ENCODE measurements at regions not wholly inside any gene's neighbourhood (a gene's known extent, or its start where the extent isn't known, plus 50 kb on each side); places are given as distances from the start of the nearest gene placed in this dataset.

- TF ChIP-seq, protein P1, sequence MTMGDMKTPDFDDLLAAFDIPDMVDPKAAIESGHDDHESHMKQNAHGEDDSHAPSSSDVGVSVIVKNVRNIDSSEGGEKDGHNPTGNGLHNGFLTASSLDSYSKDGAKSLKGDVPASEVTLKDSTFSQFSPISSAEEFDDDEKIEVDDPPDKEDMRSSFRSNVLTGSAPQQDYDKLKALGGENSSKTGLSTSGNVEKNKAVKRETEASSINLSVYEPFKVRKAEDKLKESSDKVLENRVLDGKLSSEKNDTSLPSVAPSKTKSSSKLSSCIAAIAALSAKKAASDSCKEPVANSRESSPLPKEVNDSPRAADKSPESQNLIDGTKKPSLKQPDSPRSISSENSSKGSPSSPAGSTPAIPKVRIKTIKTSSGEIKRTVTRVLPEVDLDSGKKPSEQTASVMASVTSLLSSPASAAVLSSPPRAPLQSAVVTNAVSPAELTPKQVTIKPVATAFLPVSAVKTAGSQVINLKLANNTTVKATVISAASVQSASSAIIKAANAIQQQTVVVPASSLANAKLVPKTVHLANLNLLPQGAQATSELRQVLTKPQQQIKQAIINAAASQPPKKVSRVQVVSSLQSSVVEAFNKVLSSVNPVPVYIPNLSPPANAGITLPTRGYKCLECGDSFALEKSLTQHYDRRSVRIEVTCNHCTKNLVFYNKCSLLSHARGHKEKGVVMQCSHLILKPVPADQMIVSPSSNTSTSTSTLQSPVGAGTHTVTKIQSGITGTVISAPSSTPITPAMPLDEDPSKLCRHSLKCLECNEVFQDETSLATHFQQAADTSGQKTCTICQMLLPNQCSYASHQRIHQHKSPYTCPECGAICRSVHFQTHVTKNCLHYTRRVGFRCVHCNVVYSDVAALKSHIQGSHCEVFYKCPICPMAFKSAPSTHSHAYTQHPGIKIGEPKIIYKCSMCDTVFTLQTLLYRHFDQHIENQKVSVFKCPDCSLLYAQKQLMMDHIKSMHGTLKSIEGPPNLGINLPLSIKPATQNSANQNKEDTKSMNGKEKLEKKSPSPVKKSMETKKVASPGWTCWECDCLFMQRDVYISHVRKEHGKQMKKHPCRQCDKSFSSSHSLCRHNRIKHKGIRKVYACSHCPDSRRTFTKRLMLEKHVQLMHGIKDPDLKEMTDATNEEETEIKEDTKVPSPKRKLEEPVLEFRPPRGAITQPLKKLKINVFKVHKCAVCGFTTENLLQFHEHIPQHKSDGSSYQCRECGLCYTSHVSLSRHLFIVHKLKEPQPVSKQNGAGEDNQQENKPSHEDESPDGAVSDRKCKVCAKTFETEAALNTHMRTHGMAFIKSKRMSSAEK (CRISPR knock-in tag; IDR thresholded peaks at IDR 0.05; ENCODE audit: borderline replicate concordance) = no peak
- no peak for TF ChIP-seq SOX15 (CRISPR knock-in tag; IDR thresholded peaks at IDR 0.05)
These were observed 182.9 kb upstream of the TNC start (continued) for GRCh38 chr9:115300874-115301273.

DNA sequence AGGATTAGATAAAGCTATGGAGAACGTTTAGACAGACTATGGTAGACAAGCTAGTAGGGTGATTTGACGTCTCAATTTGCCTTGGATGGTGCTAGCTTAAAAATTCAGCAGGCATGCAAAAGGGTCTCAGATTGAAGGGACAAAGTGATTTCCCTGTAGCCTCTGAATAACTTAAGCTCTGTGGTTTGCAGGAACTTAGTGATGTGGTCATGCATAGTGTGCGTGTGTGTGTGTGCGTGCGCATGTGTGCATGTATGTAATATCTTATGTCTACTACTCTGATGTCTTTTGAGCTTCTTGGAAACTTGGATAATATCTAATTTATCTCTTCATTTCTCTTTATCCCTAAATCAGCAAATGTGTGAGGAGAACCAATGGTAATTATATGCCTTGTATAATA lies 183.6 kb upstream of the TNC start:
- DNase-seq (ENCODE audit: low spot score) (no peak), ATAC-seq (no peak)
- ChIA-PET CTCF (no interaction called here), POLR2A (no interaction called here)
- no peaks in the 10 kb centered on the region; the same call in 1 of the 2 replicates for H3K27me3 Mint-ChIP-seq (ENCODE audit: low read depth)
- H3K36me3 Mint-ChIP-seq = no peaks in the 10 kb centered on the region
- TF ChIP-seq TCF7 (CRISPR knock-in tag; IDR thresholded peaks at IDR 0.05; ENCODE audit: low read depth) (no peak), MXD4 (CRISPR knock-in tag; IDR thresholded peaks at IDR 0.05; ENCODE audit: borderline replicate concordance) (no peak), GTF2I (CRISPR knock-in tag; conservative IDR thresholded peaks at IDR 0.05) (no peak), ZNF263 (CRISPR knock-in tag; IDR thresholded peaks at IDR 0.05; ENCODE audit: low read depth) (no peak), SP1 (CRISPR knock-in tag; conservative IDR thresholded peaks at IDR 0.05) (no peak), ATF1 (CRISPR knock-in tag; IDR thresholded peaks at IDR 0.05) (no peak), ZNF671 (CRISPR knock-in tag; IDR thresholded peaks at IDR 0.05) (no peak)
- TF ChIP-seq, protein P2, sequence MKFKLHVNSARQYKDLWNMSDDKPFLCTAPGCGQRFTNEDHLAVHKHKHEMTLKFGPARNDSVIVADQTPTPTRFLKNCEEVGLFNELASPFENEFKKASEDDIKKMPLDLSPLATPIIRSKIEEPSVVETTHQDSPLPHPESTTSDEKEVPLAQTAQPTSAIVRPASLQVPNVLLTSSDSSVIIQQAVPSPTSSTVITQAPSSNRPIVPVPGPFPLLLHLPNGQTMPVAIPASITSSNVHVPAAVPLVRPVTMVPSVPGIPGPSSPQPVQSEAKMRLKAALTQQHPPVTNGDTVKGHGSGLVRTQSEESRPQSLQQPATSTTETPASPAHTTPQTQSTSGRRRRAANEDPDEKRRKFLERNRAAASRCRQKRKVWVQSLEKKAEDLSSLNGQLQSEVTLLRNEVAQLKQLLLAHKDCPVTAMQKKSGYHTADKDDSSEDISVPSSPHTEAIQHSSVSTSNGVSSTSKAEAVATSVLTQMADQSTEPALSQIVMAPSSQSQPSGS (CRISPR knock-in tag; IDR thresholded peaks at IDR 0.05; ENCODE audit: borderline replicate concordance, low read depth) = no peak
- peaks cover 9% of the 10 kb centered on the region for H3K9me3 Mint-ChIP-seq
- no peak overlapping the region for H3K4me3 Mint-ChIP-seq
- peaks cover 18% of the 10 kb centered on the region for H3K4me1 Mint-ChIP-seq
- no peak overlapping the region for H3K27ac Mint-ChIP-seq

GRCh38 chr9:115305543-115305942 lies 187.6 kb upstream of the TNC start:
- Mint-ChIP-seq H3K4me1 (peaks cover 4% of the 10 kb centered on the region; the same call in 1 of the 2 replicates), H3K36me3 (no peaks in the 10 kb centered on the region), H3K27me3 (ENCODE audit: low read depth) (no peaks in the 10 kb centered on the region), H3K27ac (no peak overlapping the region), H3K9me3 (no peaks in the 10 kb centered on the region), H3K4me3 (no peak overlapping the region)
- CTCF ChIA-PET = no interaction called here
- POLR2A ChIA-PET = no interaction called here
- ATAC-seq (peak; percentile 56; the same call in 1 of the 2 replicates), DNase-seq (ENCODE audit: low spot score) (no peak)
- TF ChIP-seq ZNF121 (CRISPR knock-in tag; IDR thresholded peaks at IDR 0.05) (no peak), SMAD3 (CRISPR knock-in tag; IDR thresholded peaks at IDR 0.05; ENCODE audit: borderline replicate concordance) (no peak), ZNF423 (CRISPR knock-in tag; IDR thresholded peaks at IDR 0.05) (no peak), JUN (CRISPR knock-in tag; IDR thresholded peaks at IDR 0.05) (no peak), NR1H2 (CRISPR knock-in tag; IDR thresholded peaks at IDR 0.05) (no peak), PRDM15 (CRISPR knock-in tag; IDR thresholded peaks at IDR 0.05) (no peak), GRHL2 (CRISPR knock-in tag; IDR thresholded peaks at IDR 0.05; ENCODE audit: insufficient replicate concordance, severe bottlenecking) (no peak)
- TF ChIP-seq, protein P3, sequence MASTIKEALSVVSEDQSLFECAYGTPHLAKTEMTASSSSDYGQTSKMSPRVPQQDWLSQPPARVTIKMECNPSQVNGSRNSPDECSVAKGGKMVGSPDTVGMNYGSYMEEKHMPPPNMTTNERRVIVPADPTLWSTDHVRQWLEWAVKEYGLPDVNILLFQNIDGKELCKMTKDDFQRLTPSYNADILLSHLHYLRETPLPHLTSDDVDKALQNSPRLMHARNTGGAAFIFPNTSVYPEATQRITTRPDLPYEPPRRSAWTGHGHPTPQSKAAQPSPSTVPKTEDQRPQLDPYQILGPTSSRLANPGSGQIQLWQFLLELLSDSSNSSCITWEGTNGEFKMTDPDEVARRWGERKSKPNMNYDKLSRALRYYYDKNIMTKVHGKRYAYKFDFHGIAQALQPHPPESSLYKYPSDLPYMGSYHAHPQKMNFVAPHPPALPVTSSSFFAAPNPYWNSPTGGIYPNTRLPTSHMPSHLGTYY (CRISPR knock-in tag; IDR thresholded peaks at IDR 0.05) = no peak
- TF ChIP-seq, protein P2 (CRISPR knock-in tag; IDR thresholded peaks at IDR 0.05; ENCODE audit: borderline replicate concordance, low read depth) = no peak
- TF ChIP-seq, protein P4, sequence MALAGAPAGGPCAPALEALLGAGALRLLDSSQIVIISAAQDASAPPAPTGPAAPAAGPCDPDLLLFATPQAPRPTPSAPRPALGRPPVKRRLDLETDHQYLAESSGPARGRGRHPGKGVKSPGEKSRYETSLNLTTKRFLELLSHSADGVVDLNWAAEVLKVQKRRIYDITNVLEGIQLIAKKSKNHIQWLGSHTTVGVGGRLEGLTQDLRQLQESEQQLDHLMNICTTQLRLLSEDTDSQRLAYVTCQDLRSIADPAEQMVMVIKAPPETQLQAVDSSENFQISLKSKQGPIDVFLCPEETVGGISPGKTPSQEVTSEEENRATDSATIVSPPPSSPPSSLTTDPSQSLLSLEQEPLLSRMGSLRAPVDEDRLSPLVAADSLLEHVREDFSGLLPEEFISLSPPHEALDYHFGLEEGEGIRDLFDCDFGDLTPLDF (CRISPR knock-in tag; IDR thresholded peaks at IDR 0.05) = no peak
- TF ChIP-seq, protein P5, sequence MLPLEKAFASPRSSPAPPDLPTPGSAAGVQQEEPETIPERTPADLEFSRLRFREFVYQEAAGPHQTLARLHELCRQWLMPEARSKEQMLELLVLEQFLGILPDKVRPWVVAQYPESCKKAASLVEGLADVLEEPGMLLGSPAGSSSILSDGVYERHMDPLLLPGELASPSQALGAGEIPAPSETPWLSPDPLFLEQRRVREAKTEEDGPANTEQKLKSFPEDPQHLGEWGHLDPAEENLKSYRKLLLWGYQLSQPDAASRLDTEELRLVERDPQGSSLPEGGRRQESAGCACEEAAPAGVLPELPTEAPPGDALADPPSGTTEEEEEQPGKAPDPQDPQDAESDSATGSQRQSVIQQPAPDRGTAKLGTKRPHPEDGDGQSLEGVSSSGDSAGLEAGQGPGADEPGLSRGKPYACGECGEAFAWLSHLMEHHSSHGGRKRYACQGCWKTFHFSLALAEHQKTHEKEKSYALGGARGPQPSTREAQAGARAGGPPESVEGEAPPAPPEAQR (CRISPR knock-in tag; IDR thresholded peaks at IDR 0.05) = no peak
